OCI-LY1 (cell line): ENCODE measurements at regions not wholly inside any gene's neighbourhood (a gene's known extent, or its start where the extent isn't known, plus 50 kb on each side); places are given as distances from the start of the nearest gene placed in this dataset.

Source experiments
- EZH2 ChIP-seq: fragments of 200-600 bp; sonication (generic), shearing (Covaris generic); IDR thresholded peaks from 2 replicates; pipeline ENCODE4 v1.8.0; 2017; ENCODE audit warnings: borderline replicate concordance, mixed run types, mild to moderate bottlenecking, antibody characterized with exemption, low read length, moderate library complexity, mixed read lengths
- TF ChIP-seq, protein P1 (sequence below): fragments of 200-600 bp; sonication (generic), shearing (Covaris generic); IDR thresholded peaks from 2 replicates; pipeline ENCODE4 v1.5.1; 2017; ENCODE audit warnings: mild to moderate bottlenecking, antibody characterized with exemption, low read length, moderate library complexity, mixed read lengths

DNA sequence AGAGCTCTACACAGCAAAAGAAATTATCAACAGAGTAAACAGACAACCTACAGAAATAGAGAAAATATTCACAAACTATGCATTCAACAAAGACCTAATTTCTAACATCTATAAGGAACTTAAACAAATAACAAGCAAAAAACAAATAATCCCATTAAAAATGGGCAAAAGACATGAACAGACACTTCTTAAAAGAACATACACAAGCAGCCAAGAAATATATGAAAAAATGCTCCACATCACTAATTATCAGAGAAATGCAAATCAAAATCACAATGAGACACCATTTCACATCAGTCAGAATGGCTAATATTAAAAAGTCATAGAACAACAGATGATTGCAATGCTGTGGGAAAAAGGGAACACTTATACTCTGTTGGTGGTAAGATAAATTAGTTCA, 100.7 kb upstream of the LGR5 start:
- TF ChIP-seq, protein P1, sequence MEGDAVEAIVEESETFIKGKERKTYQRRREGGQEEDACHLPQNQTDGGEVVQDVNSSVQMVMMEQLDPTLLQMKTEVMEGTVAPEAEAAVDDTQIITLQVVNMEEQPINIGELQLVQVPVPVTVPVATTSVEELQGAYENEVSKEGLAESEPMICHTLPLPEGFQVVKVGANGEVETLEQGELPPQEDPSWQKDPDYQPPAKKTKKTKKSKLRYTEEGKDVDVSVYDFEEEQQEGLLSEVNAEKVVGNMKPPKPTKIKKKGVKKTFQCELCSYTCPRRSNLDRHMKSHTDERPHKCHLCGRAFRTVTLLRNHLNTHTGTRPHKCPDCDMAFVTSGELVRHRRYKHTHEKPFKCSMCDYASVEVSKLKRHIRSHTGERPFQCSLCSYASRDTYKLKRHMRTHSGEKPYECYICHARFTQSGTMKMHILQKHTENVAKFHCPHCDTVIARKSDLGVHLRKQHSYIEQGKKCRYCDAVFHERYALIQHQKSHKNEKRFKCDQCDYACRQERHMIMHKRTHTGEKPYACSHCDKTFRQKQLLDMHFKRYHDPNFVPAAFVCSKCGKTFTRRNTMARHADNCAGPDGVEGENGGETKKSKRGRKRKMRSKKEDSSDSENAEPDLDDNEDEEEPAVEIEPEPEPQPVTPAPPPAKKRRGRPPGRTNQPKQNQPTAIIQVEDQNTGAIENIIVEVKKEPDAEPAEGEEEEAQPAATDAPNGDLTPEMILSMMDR = no peak
- TF ChIP-seq EZH2 = no peak
